Epithelial cell of proximal tubule (primary cell): ENCODE measurements at regions not wholly inside any gene's neighbourhood (a gene's known extent, or its start where the extent isn't known, plus 50 kb on each side); places are given as distances from the start of the nearest gene placed in this dataset.
"Not testable (repeated sequence)": the region's sequence is repeated elsewhere in the genome, so short reads cannot be mapped to it uniquely, and the experiment has no call there.

ENCODE experiments used
- DNase-seq: peaks from one replicate; pipeline ENCODE4 v3.0.0-alpha.2; 2011; ENCODE audit warnings: low read depth
- H3K4me3 ChIP-seq: 2 replicates; pipeline ENCODE4 v1.5.1; 2011; ENCODE audit warnings: low read depth, mild to moderate bottlenecking, low read length
- CTCF ChIP-seq: conservative IDR thresholded peaks from 2 replicates; pipeline ENCODE4 v1.5.1; 2012; ENCODE audit warnings: low read depth, mild to moderate bottlenecking, low read length

GRCh38 chrX:101823236-101823635 is 108.6 kb downstream of the ZMAT1 start:
- no peak for TF ChIP-seq CTCF
- no peak for DNase-seq
- no peak overlapping the region for H3K4me3 ChIP-seq

- H3K4me3 ChIP-seq, DNase-seq: not testable (repeated sequence)
These were observed 114.1 kb downstream of the ZMAT1 start for GRCh38 chrX:101817739-101818138.

- no peak overlapping the region for H3K4me3 ChIP-seq
- TF ChIP-seq CTCF, result no peak
- no peak for DNase-seq
These were observed 118.6 kb downstream of the ZMAT1 start for GRCh38 chrX:101813200-101813599.

- TF ChIP-seq CTCF, result peak; percentile 48
- no peak for DNase-seq
- no peak overlapping the region for H3K4me3 ChIP-seq
These were observed 128.4 kb downstream of the ZMAT1 start for GRCh38 chrX:101803451-101803850.

DNA sequence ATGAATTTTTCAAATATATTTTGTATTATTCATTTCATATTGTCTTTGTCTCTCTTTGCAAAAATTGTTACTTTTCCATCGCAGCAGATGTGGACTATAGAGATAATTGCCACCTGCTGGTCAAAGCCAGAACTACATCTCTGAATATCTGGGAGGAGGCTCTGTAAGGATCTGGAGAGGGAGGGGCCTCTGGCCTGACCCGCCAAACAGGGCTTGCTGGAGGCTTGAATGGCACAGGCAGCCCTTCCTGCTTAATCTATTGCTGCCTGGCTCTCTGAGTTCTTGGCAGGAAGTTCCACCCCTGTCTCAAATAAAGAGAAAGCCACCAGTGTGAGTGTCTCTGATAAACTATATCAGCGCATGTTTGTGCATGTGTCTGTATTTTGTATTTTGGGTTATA is 132.4 kb downstream of the ZMAT1 start:
- H3K4me3 ChIP-seq, result peak overlapping the region; percentile 34

GRCh38 chrX:101787934-101788333 is 128.3 kb upstream of the ARMCX2 start:
- TF ChIP-seq CTCF, result no peak
- H3K4me3 ChIP-seq, result no peak overlapping the region
- DNase-seq, result no peak

More for the DNA sequence above, 132.4 kb downstream of the ZMAT1 start:
- peak; percentile 22 for DNase-seq
- TF ChIP-seq CTCF, result peak; percentile 60

- TF ChIP-seq CTCF, result no peak
- H3K4me3 ChIP-seq, result no peak overlapping the region
These were observed 125.5 kb upstream of the ARMCX2 start for GRCh38 chrX:101785142-101785541.

DNA sequence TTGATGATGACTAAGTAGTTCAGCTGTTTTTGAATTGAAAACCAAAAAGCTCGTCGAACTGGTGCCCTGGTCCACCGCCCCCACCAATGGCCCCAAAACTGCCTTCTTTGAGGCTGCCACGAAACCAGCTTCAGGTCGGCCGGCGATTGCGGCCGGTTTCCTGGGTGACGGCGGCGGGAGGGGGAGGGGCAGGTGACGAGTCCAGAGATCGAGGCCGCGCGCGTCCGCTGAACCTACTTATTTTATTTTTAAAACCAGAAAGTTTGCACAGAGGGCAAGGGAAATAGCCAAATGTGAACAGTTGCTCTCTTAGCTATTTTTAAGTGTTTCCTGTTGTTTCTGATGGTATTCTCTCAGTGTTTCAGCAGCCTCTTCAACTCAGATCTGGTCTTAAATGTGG is 120.8 kb upstream of the ARMCX2 start:
- not testable (repeated sequence) for DNase-seq, H3K4me3 ChIP-seq

More at GRCh38 chrX:101785142-101785541, 125.5 kb upstream of the ARMCX2 start:
- no peak for DNase-seq
